Posterior cingulate gyrus (tissue), 11 donors: ENCODE measurements at regions not wholly inside any gene's neighbourhood (a gene's known extent, or its start where the extent isn't known, plus 50 kb on each side); places are given as distances from the start of the nearest gene placed in this dataset.
"Not testable (repeated sequence)": the region's sequence is repeated elsewhere in the genome, so short reads cannot be mapped to it uniquely, and the experiment has no call there.

ENCODE experiments used
- DNase-seq, 10 donors: peaks; one replicate each; pipeline versions ENCODE4 v3.0.0 to v3.0.0-alpha.2; 2020 to 2021; ENCODE audit warnings: mixed read lengths in 3 of 10
- intact Hi-C: fragments of 100-400 bp; cut with DNase I; formaldehyde crosslinking; loops from one replicate; pipeline ENCODE4 v1.15.1; 2023

- peak in 1 of 10 donors; percentile 44 for DNase-seq
- intact Hi-C loops, result loop anchor here (10.0 kb wide), 1 partner anchor 119 kb away; no protein-coding TSS in a partner anchor
Measured at GRCh38 chr17:34755981-34756636, 176.7 kb downstream of the TMEM132E start.

- intact Hi-C loops, result loop anchor here (10.0 kb wide), 1 partner anchor 119 kb away; no protein-coding TSS in a partner anchor
- DNase-seq, result peak in 5 of 10 donors; percentile 14 to 90 (median 40)
Measured at GRCh38 chr17:34755371-34755770, 176.0 kb downstream of the TMEM132E start.

- DNase-seq, result peak in 1 of 10 donors; percentile 4
- intact Hi-C loops, result loop anchor here (10.0 kb wide), 1 partner anchor 125 kb away; no protein-coding TSS in a partner anchor
Measured at GRCh38 chr17:34750004-34750403, 170.6 kb downstream of the TMEM132E start.

GRCh38 chr17:34741967-34742366 lies 162.6 kb downstream of the TMEM132E start:
- intact Hi-C loops, result no loop called here
- peak in 1 of 10 donors; percentile 33 for DNase-seq

- peak in 1 of 10 donors; percentile 42 for DNase-seq
- intact Hi-C loops, result no loop called here
Measured at GRCh38 chr17:34740565-34741520, 161.5 kb downstream of the TMEM132E start.

- peak in 1 of 10 donors; percentile 28 for DNase-seq
- intact Hi-C loops, result no loop called here
Measured at GRCh38 chr17:34739386-34739785, 160.0 kb downstream of the TMEM132E start.

- DNase-seq, result not testable (repeated sequence)
Measured at GRCh38 chr17:34737673-34738072, 158.3 kb downstream of the TMEM132E start.

GRCh38 chr17:34736611-34737010 lies 157.2 kb downstream of the TMEM132E start:
- intact Hi-C loops, result no loop called here
- DNase-seq, result peak in 1 of 10 donors; percentile 69

More at GRCh38 chr17:34737673-34738072, 158.3 kb downstream of the TMEM132E start:
- intact Hi-C loops, result not testable (repeated sequence)

GRCh38 chr17:34733333-34733732 lies 154.0 kb downstream of the TMEM132E start:
- intact Hi-C loops, result no loop called here
- DNase-seq, result no peak

- peak in 1 of 10 donors; percentile 21 for DNase-seq
- intact Hi-C loops, result no loop called here
Measured at GRCh38 chr17:34730816-34731215, 151.4 kb downstream of the TMEM132E start.

- intact Hi-C loops, result no loop called here
Measured at GRCh38 chr17:34728771-34729310, 149.5 kb downstream of the TMEM132E start.

GRCh38 chr17:34727601-34728000 lies 148.2 kb downstream of the TMEM132E start:
- DNase-seq, result peak in 1 of 10 donors; percentile 11
- intact Hi-C loops, result no loop called here

More at GRCh38 chr17:34728771-34729310, 149.5 kb downstream of the TMEM132E start:
- DNase-seq, result peak in 1 of 10 donors; percentile 60

- no peak for DNase-seq
- intact Hi-C loops, result no loop called here
Measured at GRCh38 chr17:34726536-34727384, 147.4 kb downstream of the TMEM132E start.

GRCh38 chr17:34725725-34726124 lies 146.3 kb downstream of the TMEM132E start:
- intact Hi-C loops, result no loop called here
- no peak for DNase-seq

- no peak for DNase-seq
- intact Hi-C loops, result no loop called here
Measured at GRCh38 chr17:34725008-34725407, 145.6 kb downstream of the TMEM132E start.

GRCh38 chr17:34723875-34724274 lies 144.5 kb downstream of the TMEM132E start:
- intact Hi-C loops, result no loop called here

GRCh38 chr17:34721326-34721725 lies 141.9 kb downstream of the TMEM132E start:
- no peak for DNase-seq
- intact Hi-C loops, result no loop called here

More at GRCh38 chr17:34723875-34724274, 144.5 kb downstream of the TMEM132E start:
- peak in 4 of 10 donors; percentile 17 to 86 (median 62) for DNase-seq

GRCh38 chr17:34720760-34721159 lies 141.4 kb downstream of the TMEM132E start:
- intact Hi-C loops, result no loop called here
- DNase-seq, result no peak

GRCh38 chr17:34719569-34719968 lies 140.2 kb downstream of the TMEM132E start:
- intact Hi-C loops, result no loop called here
- no peak for DNase-seq

GRCh38 chr17:34717092-34717491 lies 137.7 kb downstream of the TMEM132E start:
- intact Hi-C loops, result no loop called here
- DNase-seq, result no peak
